NB4 (cell line): ENCODE measurements at regions not wholly inside any gene's neighbourhood (a gene's known extent, or its start where the extent isn't known, plus 50 kb on each side); places are given as distances from the start of the nearest gene placed in this dataset.

Source experiments
- DNase-seq: peaks from one replicate; pipeline ENCODE4 v3.0.0; 2010; ENCODE audit warnings: low read depth
- H3K4me3 ChIP-seq: one replicate; pipeline ENCODE4 v1.5.1; 2011; ENCODE audit warnings: mild to moderate bottlenecking, low read depth, low read length, moderate library complexity
- CTCF ChIP-seq: IDR thresholded peaks from one replicate; pipeline ENCODE4 v1.5.1; 2012; ENCODE audit warnings: low read depth, low read length
- MYC ChIP-seq: IDR thresholded peaks from 2 replicates; pipeline ENCODE4 v1.6.1; 2011; ENCODE audit warnings: low read depth, low read length
- POLR2A ChIP-seq: IDR thresholded peaks from 2 replicates; pipeline ENCODE4 v1.6.1; 2011; ENCODE audit warnings: mild to moderate bottlenecking; ENCODE audit not compliant: insufficient read length; ENCODE audit errors: extremely low read depth
- TF ChIP-seq, protein P1 (sequence below): IDR thresholded peaks from 2 replicates; pipeline ENCODE4 v1.6.1; 2011; ENCODE audit warnings: low read depth, low read length

DNA sequence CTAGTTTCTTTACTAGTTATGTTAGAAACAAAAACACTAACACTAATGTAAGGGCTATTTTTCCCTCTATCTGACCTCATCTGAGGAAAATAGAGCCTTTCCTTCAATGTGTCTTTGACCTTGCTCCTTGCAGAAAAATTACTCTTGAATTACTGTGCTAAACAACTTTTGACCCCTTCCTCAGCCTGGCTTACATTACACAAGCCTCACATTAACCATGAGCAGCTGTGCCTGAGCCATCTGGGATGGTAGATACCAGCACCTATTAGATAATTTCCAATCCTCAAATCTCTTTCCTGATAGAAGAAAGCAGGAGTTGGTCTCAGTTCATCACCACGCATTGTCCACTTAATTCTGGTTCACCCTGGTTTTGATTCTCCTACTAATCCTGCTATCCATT lies 134.4 kb upstream of the NCAM1 start:
- H3K4me3 ChIP-seq = no peak overlapping the region
- DNase-seq = no peak
- no peak for TF ChIP-seq MYC
- TF ChIP-seq POLR2A = no peak
- no peak for TF ChIP-seq CTCF

GRCh38 chr11:112828421-112828820 lies 132.8 kb upstream of the NCAM1 start:
- TF ChIP-seq MYC = no peak
- no peak for TF ChIP-seq POLR2A
- TF ChIP-seq, protein P1, sequence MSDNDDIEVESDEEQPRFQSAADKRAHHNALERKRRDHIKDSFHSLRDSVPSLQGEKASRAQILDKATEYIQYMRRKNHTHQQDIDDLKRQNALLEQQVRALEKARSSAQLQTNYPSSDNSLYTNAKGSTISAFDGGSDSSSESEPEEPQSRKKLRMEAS = no peak
- no peak for TF ChIP-seq CTCF
- no peak for DNase-seq
- H3K4me3 ChIP-seq = no peak overlapping the region

DNA sequence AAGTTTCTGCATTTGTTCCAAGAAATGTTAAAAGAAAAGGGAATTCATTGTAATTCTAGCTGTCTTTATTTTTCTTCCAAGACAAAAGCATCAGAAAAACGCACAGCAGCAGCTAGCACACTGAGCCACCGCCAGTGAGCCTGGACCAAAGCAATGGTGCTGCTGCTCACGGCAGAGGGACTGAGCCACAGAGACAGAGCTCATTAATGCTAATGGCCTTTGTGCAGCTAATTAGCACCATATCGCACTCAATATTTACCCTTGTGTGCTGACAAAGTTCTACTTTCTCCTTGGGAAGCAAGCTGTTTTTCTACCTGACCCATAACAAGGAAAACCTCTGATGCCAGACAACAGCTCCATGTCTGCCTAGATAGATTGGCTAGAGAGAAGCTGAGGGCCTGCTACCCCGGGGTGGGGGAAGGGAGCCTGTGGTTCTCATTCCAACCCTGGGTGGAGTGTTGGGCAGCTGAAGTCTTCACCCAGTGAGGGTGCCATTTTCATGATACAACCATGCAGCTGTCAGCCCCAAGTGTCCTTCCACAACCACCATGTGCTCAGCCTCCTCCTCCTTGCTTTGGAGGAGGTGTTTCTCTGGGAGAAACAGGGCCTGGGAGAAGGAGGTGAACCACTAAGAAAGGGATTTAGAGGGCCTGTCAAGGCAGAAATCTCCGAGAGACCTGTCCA lies 131.1 kb upstream of the NCAM1 start:
- H3K4me3 ChIP-seq = no peak overlapping the region
- DNase-seq = no peak
- TF ChIP-seq MYC (no peak), POLR2A (no peak), CTCF (no peak)
- TF ChIP-seq, protein P1 = no peak

DNA sequence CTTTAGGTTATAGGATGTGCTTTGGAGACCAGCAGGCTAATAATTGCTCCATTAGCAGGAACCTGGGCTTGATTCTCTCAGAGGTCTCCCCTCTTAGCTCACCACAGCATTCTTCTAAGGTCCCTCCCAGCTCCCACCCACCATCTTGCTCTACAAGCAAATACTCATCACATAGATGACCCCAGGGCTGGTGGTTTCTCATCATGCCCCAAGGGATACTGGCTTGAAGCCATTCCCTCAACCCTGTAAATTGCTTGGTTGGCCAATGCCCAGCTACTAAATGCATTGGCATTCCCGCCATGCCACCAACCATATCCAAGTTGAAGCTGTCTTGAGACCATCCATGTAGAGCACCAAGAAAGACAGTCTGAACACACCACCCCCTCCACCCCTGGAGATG lies 130.2 kb upstream of the NCAM1 start:
- no peak for DNase-seq
- H3K4me3 ChIP-seq = no peak overlapping the region
- TF ChIP-seq POLR2A (no peak), CTCF (no peak), MYC (no peak)
- TF ChIP-seq, protein P1 = no peak

- TF ChIP-seq, protein P1 = no peak
- TF ChIP-seq POLR2A (no peak), MYC (no peak), CTCF (no peak)
- H3K4me3 ChIP-seq = no peak overlapping the region
- DNase-seq = no peak
Observed at GRCh38 chr11:112831969-112832766, 129.1 kb upstream of the NCAM1 start.

DNA sequence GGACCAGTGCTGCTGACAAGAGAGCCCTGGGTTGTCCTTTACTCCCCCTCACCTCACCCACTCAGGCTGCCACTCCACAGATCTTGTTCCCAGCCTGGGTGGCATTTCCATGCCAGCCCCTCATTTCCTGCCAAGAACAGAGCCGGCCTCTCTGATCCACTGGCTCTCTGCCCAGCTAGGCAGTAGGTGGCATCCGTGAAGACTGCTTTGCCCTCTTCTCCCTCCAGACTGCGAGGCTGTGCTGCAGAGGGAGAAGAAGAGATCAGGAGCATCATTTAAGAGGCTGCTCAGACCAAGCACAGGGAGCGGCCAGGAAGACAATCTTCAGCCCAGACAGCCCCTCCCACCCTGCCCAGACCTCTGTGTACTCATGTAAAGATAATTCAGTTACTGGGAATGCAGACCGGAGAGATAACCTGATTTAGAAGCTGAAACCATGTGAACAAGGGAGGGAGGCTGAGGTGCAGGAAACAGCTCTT lies 126.9 kb upstream of the NCAM1 start:
- DNase-seq = no peak
- H3K4me3 ChIP-seq = no peak overlapping the region
- TF ChIP-seq POLR2A = no peak
- TF ChIP-seq, protein P1 = no peak
- TF ChIP-seq CTCF = no peak
